GM12891 (cell line): ENCODE measurements at regions not wholly inside any gene's neighbourhood (a gene's known extent, or its start where the extent isn't known, plus 50 kb on each side); places are given as distances from the start of the nearest gene placed in this dataset.
"Not testable (repeated sequence)": the region's sequence is repeated elsewhere in the genome, so short reads cannot be mapped to it uniquely, and the experiment has no call there.

Experiments
- DNase-seq: peaks from one replicate; pipeline ENCODE4 v3.0.0; 2011; ENCODE audit warnings: low spot score; ENCODE audit not compliant: insufficient read length
- FAIRE-seq: peaks from 2 replicates; lab custom pipeline; 2011; peaks lifted over from hg19 to GRCh38; lab: Jason Lieb, UNC
- PAX5 ChIP-seq: IDR thresholded peaks from 2 replicates; pipeline ENCODE4 v1.6.1; 2011; ENCODE audit warnings: low read length, moderate library complexity, mild to moderate bottlenecking; ENCODE audit not compliant: insufficient read depth, severe bottlenecking
- POLR2A ChIP-seq: IDR thresholded peaks from 2 replicates; pipeline ENCODE4 v1.6.1; 2011; ENCODE audit warnings: low read depth, low read length, control low read depth
- POLR2AphosphoS5 ChIP-seq: IDR thresholded peaks from 2 replicates; pipeline ENCODE4 v1.6.1; 2011; ENCODE audit warnings: low read depth, low read length, control low read depth
- POU2F2 ChIP-seq: IDR thresholded peaks from 2 replicates; pipeline ENCODE4 v1.6.1; 2011; ENCODE audit warnings: low read depth, mild to moderate bottlenecking, control low read depth, low read length, moderate library complexity
- SPI1 ChIP-seq: IDR thresholded peaks from 2 replicates; pipeline ENCODE4 v1.6.1; 2011; ENCODE audit warnings: low read depth, low read length, control low read depth
- TAF1 ChIP-seq: IDR thresholded peaks from 2 replicates; pipeline ENCODE4 v1.6.1; 2011; ENCODE audit warnings: low read depth, low read length, control low read depth

GRCh38 chr4:44563496-44563895 is 87.9 kb downstream of the YIPF7 start:
- DNase-seq (no peak), FAIRE-seq (no peak)
- no peak for TF ChIP-seq SPI1

DNA sequence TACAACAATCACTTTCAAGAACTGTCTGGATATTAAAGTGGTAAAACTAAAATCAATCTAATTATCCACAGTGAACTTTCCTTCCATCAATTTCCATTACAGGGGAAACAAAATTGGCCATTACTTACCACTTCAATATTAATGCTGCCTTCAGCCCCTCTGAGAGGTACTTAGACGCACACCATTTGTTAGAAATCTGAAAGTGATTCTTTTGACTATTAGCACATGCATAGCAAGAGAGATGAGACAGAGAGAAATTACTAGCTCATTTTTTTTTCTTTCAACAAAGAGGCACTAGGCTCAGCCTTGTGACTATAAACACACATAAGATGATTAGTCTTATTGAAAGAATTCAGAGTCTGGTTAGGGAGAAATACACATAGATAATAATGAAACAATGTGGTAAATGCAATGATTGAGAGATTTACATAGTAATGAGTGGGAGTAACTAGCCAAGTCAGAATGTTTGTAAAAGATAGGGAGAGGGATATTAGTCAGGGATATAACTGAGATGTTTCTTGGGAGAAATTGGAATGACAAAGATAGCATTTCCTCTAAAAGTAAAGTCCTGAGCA is 93.3 kb downstream of the YIPF7 start:
- TF ChIP-seq SPI1 (no peak), POU2F2 (no peak), TAF1 (no peak), POLR2AphosphoS5 (no peak)
- DNase-seq (no peak), FAIRE-seq (no peak)

GRCh38 chr4:44554768-44555167 is 96.7 kb downstream of the YIPF7 start:
- DNase-seq (no peak), FAIRE-seq (no peak)
- TF ChIP-seq PAX5, result no peak
- TF ChIP-seq POU2F2, result no peak
- TF ChIP-seq POLR2AphosphoS5, result no peak
- no peak for TF ChIP-seq SPI1
- TF ChIP-seq POLR2A, result no peak
- no peak for TF ChIP-seq TAF1

GRCh38 chr4:44553180-44553579 is 98.2 kb downstream of the YIPF7 start:
- DNase-seq (no peak), FAIRE-seq (no peak)
- TF ChIP-seq SPI1, result no peak
- TF ChIP-seq POU2F2, result no peak
- no peak for TF ChIP-seq POLR2AphosphoS5
- TF ChIP-seq TAF1, result no peak
- TF ChIP-seq POLR2A, result no peak
- TF ChIP-seq PAX5, result no peak

- no peak for DNase-seq
- TF ChIP-seq SPI1, result no peak
- no peak for TF ChIP-seq POLR2AphosphoS5
- TF ChIP-seq POU2F2, result no peak
- TF ChIP-seq PAX5, result no peak
- no peak for TF ChIP-seq TAF1
- no peak for TF ChIP-seq POLR2A
- FAIRE-seq, result no peak
Observed at GRCh38 chr4:44545781-44546180, 97.2 kb upstream of the KCTD8 start.

DNA sequence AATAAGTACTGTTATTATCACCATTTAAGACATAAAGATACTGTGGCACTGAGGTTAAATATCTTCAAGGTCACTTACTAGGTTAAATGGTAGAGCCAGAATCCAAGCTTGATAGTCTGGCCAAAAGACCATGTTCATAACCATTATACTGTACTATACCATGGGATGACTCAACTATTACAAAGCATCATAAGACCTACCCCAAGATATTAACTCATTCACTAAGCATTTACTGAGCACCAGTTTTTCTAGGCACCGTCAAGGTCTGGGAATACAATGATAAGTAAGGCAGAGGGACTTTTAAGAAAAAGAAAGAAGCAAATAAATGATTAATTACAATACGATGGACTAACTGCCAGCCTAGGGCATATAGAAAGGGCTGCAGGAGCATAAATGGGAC is 95.5 kb upstream of the KCTD8 start:
- DNase-seq (no peak), FAIRE-seq (no peak)
- TF ChIP-seq PAX5 (no peak), POU2F2 (no peak), SPI1 (no peak), TAF1 (no peak), POLR2AphosphoS5 (no peak), POLR2A (no peak)

- no peak for DNase-seq
- FAIRE-seq, result no peak
- TF ChIP-seq PAX5 (no peak), POU2F2 (no peak), POLR2AphosphoS5 (no peak), SPI1 (peak; percentile 76), TAF1 (no peak), POLR2A (no peak)
Observed at GRCh38 chr4:44538534-44538933, 89.9 kb upstream of the KCTD8 start.

DNA sequence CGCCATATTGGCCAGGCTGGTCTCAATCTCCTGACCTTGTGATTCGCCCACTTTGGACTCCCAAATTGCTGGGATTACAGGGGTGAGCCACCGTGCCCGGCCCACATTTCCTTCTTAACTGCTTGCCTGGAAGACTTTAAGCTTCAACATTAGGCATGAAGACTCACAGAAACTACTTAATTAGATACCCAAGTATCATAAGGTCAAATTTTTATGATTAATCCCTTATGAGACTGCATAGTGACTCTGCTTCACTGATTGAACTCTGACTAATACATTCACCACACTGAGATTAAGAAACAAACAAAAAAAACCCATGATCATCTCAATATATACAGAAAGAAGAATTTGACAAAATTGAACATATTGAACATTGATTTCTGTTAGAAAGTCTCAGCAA is 87.4 kb upstream of the KCTD8 start:
- DNase-seq (no peak), FAIRE-seq (no peak)
- TF ChIP-seq SPI1, result no peak
- no peak for TF ChIP-seq POLR2AphosphoS5
- no peak for TF ChIP-seq POU2F2
- TF ChIP-seq TAF1, result no peak
- TF ChIP-seq PAX5, result no peak
- TF ChIP-seq POLR2A, result no peak

DNA sequence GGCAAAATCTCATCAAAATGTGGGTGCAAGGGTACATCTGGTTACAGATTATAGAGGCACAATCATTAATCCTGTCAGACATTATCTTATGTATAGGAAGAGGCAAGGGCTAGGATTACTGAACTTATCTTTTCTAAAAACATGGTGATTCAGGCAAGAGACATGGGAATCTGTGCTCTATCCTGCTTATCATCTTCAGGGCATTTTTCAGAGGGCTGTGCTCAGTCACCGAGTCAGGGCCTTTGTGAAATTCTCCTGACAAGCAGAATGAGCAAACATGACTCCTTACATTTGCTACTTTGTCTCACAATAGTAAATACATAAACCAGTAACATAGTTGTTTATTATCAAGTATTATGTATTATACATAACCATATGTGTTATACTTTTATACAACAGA is 84.2 kb upstream of the KCTD8 start:
- FAIRE-seq (no peak), DNase-seq (no peak)
- TF ChIP-seq POLR2AphosphoS5, result no peak
- no peak for TF ChIP-seq POU2F2
- no peak for TF ChIP-seq POLR2A
- TF ChIP-seq TAF1, result no peak
- TF ChIP-seq PAX5, result no peak
- TF ChIP-seq SPI1, result no peak

- DNase-seq, result no peak
- TF ChIP-seq POLR2A (no peak), SPI1 (no peak), PAX5 (no peak), POLR2AphosphoS5 (no peak), POU2F2 (no peak), TAF1 (no peak)
- no peak for FAIRE-seq
Observed at GRCh38 chr4:44522761-44523445, 74.3 kb upstream of the KCTD8 start.

GRCh38 chr4:44502216-44502615 is 53.6 kb upstream of the KCTD8 start:
- DNase-seq, FAIRE-seq: not testable (repeated sequence)
